ENCODE measurements at regions not wholly inside any gene's neighbourhood (a gene's known extent, or its start where the extent isn't known, plus 50 kb on each side); places are given as distances from the start of the nearest gene placed in this dataset.

DNA sequence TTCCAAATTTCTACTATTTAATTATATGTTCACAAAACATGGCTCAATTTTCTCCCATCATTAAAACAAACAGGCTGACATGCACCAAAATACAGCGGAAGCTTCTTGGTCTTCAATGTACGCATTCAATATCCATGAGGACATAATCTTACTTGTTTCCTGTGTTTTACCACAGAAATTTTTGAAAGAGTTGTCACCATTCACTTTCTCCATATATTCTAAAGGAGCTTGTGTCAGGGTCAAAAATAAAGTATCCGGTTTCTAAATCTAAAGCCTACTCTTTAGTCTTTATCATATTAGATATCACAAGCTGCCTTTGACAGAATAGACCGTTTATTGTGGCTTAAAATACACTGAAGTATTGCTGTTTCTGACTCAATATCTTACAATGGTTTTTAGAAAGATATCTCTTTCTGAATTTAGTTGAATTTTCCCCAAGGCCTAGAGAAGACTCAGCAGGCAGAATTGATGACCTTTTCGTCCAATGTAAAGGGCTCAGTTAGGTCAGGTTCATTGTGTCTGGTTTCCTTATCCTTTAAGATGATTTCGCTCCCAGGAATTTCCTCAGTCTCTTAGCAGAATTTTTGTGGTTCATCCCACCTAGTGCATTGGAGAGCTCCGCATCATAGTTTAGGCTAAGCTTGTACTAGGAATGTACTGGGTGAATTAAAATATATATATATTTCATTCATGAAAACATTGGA is 717.2 kb downstream of the NCAM2 start:
- TF ChIP-seq, protein P1, sequence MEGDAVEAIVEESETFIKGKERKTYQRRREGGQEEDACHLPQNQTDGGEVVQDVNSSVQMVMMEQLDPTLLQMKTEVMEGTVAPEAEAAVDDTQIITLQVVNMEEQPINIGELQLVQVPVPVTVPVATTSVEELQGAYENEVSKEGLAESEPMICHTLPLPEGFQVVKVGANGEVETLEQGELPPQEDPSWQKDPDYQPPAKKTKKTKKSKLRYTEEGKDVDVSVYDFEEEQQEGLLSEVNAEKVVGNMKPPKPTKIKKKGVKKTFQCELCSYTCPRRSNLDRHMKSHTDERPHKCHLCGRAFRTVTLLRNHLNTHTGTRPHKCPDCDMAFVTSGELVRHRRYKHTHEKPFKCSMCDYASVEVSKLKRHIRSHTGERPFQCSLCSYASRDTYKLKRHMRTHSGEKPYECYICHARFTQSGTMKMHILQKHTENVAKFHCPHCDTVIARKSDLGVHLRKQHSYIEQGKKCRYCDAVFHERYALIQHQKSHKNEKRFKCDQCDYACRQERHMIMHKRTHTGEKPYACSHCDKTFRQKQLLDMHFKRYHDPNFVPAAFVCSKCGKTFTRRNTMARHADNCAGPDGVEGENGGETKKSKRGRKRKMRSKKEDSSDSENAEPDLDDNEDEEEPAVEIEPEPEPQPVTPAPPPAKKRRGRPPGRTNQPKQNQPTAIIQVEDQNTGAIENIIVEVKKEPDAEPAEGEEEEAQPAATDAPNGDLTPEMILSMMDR (IDR thresholded peaks at IDR 0.05), result no peak
- no peak for TF ChIP-seq SMC3 (IDR thresholded peaks at IDR 0.05)
- TF ChIP-seq, protein P2, sequence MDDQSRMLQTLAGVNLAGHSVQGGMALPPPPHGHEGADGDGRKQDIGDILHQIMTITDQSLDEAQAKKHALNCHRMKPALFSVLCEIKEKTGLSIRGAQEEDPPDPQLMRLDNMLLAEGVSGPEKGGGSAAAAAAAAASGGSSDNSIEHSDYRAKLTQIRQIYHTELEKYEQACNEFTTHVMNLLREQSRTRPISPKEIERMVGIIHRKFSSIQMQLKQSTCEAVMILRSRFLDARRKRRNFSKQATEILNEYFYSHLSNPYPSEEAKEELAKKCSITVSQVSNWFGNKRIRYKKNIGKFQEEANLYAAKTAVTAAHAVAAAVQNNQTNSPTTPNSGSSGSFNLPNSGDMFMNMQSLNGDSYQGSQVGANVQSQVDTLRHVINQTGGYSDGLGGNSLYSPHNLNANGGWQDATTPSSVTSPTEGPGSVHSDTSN (IDR thresholded peaks at IDR 0.05), result no peak
